GM12878 (cell line): ENCODE measurements at regions not wholly inside any gene's neighbourhood (a gene's known extent, or its start where the extent isn't known, plus 50 kb on each side); places are given as distances from the start of the nearest gene placed in this dataset.
A peak's percentile ranks its signal among the peaks of the same experiment; 100 is the strongest.

Experiments used
- ATAC-seq: fragments of 200-7000 bp; cut with Tn5 transposase; 3 replicates; pipeline ENCODE4 v1.9.1; 2020; ENCODE audit warnings: mild to moderate bottlenecking, moderate library complexity
- BruUV-seq: library from RNA; stranded (reverse); fragments of 400-500 nt; replicated peaks from 2 replicates; lab custom pipeline; 2021; lab: Mats Ljungman, UMichigan
- CTCF ChIA-PET: fragments of 300-600 bp; sonication (Branson Sonifier 250); formaldehyde crosslinking; extraction: SDS; loops from one replicate; lab custom pipeline; 2021; ENCODE audit warnings: inconsistent platforms; lab: Yijun Ruan, JAX
- POLR2A ChIA-PET: fragments of 350-600 bp; formaldehyde crosslinking; extraction: SDS; loops from one replicate; lab custom pipeline; 2021; ENCODE audit warnings: inconsistent platforms; lab: Charles Lee
- RAD21 ChIA-PET: fragments of 300-600 bp; sonication (Branson Sonifier 250); formaldehyde crosslinking; loops from one replicate; lab custom pipeline; 2023; ENCODE audit warnings: antibody characterized with exemption; ENCODE audit not compliant: unreplicated experiment; lab: Charles Lee
- SMC1A ChIA-PET: fragments of 300-600 bp; sonication (Branson Sonifier 250); formaldehyde crosslinking; loops from one replicate; lab custom pipeline; 2023; ENCODE audit not compliant: unreplicated experiment, uncharacterized antibody; lab: Charles Lee
- DNase-seq: peaks from one replicate; pipeline ENCODE4 v3.0.0-alpha.2; 2011; ENCODE audit warnings: low read depth, low spot score
- FAIRE-seq: peaks from 3 replicates; lab custom pipeline; 2011; peaks lifted over from hg19 to GRCh38; lab: Jason Lieb, UNC
- H2AFZ ChIP-seq: 2 replicates; pipeline ENCODE4 v1.6.0; 2011; ENCODE audit warnings: low read depth, low read length, control low read depth; ENCODE audit not compliant: control insufficient read depth
- H3K27ac ChIP-seq: 2 replicates; pipeline ENCODE4 v1.5.1; 2011; ENCODE audit warnings: control low read depth; ENCODE audit not compliant: control insufficient read depth, insufficient read depth
- H3K27me3 ChIP-seq, 2 experiments: replicated peaks in 1 of 2; 2 replicates each; pipeline versions ENCODE4 v1.6.0 to v1.6.1; 2011; ENCODE audit warnings: low read length in 1 of 2; ENCODE audit not compliant: control insufficient read depth in 2 of 2, insufficient read depth in 2 of 2
- H3K36me3 ChIP-seq, 2 experiments: 2 replicates each; pipeline ENCODE4 v1.5.1; 2011; ENCODE audit warnings: low read length in 1 of 2; ENCODE audit not compliant: control insufficient read depth in 2 of 2, insufficient read depth in 2 of 2
- H3K4me1 ChIP-seq: 2 replicates; pipeline ENCODE4 v1.6.1; 2011; ENCODE audit warnings: mild to moderate bottlenecking, low read length, moderate library complexity, mixed read lengths; ENCODE audit not compliant: control insufficient read depth, insufficient read depth
- H3K4me2 ChIP-seq: 2 replicates; pipeline ENCODE4 v1.6.0; 2011; ENCODE audit warnings: control low read depth; ENCODE audit not compliant: control insufficient read depth, insufficient read depth
- H3K4me3 ChIP-seq: fragments of 200-600 bp; sonication (generic); 2 replicates; pipeline ENCODE4 v1.5.1; 2016
- H3K79me2 ChIP-seq: 2 replicates; pipeline ENCODE4 v1.6.0; 2011; ENCODE audit warnings: low read length; ENCODE audit not compliant: control insufficient read depth, insufficient read depth
- H3K9ac ChIP-seq: 2 replicates; pipeline ENCODE4 v1.8.0; 2011; ENCODE audit warnings: low read length, control low read depth, mixed read lengths; ENCODE audit not compliant: control insufficient read depth, insufficient read depth
- H3K9me3 ChIP-seq: replicated peaks from 3 replicates; pipeline ENCODE4 v1.5.1; 2011; ENCODE audit warnings: mild to moderate bottlenecking, low read length; ENCODE audit not compliant: control insufficient read depth, insufficient read depth
- H4K20me1 ChIP-seq: 2 replicates; pipeline ENCODE4 v1.6.0; 2011; ENCODE audit not compliant: control insufficient read depth, insufficient read depth
- ATF2 ChIP-seq: IDR thresholded peaks from 2 replicates; pipeline ENCODE4 v1.6.1; 2012; ENCODE audit warnings: low read length, inconsistent platforms
- CEBPB ChIP-seq, 2 experiments: fragments of 150-350 bp in 1 of 2; IDR thresholded peaks; 2 replicates each; pipeline ENCODE4 v1.6.1; 2012 to 2014; ENCODE audit warnings: low read depth in 2 of 2, low read length in 2 of 2, borderline replicate concordance in 1 of 2, inconsistent platforms in 1 of 2
- CUX1 ChIP-seq: IDR thresholded peaks from 2 replicates; pipeline ENCODE4 v1.6.1; 2012; ENCODE audit warnings: improper control_type of control experiment, low read depth, low read length; ENCODE audit not compliant: insufficient replicate concordance
- EGR1 ChIP-seq, 2 experiments: IDR thresholded peaks; 1 replicate in 1 of 2; 2 replicates in 1 of 2; pipeline ENCODE4 v1.6.1; 2011 to 2012; ENCODE audit warnings: low read depth in 2 of 2, low read length in 2 of 2, borderline replicate concordance in 1 of 2, mild to moderate bottlenecking in 1 of 2, moderate library complexity in 1 of 2
- FOXK2 ChIP-seq: fragments of 450-650 bp; IDR thresholded peaks from 2 replicates; pipeline ENCODE4 v1.6.1; 2017; ENCODE audit warnings: mild to moderate bottlenecking, moderate library complexity
- HDGF ChIP-seq: fragments of 450-650 bp; IDR thresholded peaks from 2 replicates; pipeline ENCODE4 v1.6.1; 2016; ENCODE audit warnings: antibody characterized with exemption
- KAT2A ChIP-seq: conservative IDR thresholded peaks from 2 replicates; pipeline ENCODE4 v1.6.1; 2011; ENCODE audit warnings: low read depth, low read length; ENCODE audit not compliant: control insufficient read depth
- MTA3 ChIP-seq: IDR thresholded peaks from 2 replicates; pipeline ENCODE4 v1.6.1; 2012; ENCODE audit warnings: low read length, inconsistent platforms, borderline replicate concordance
- MYC ChIP-seq: IDR thresholded peaks from 2 replicates; pipeline ENCODE4 v1.6.1; 2011; ENCODE audit warnings: mild to moderate bottlenecking, low read length, moderate library complexity, inconsistent platforms; ENCODE audit not compliant: insufficient read depth, insufficient replicate concordance, insufficient read length, severe bottlenecking
- NR2C1 ChIP-seq: fragments of 450-650 bp; IDR thresholded peaks from 2 replicates; pipeline ENCODE4 v1.6.1; 2017; ENCODE audit warnings: antibody characterized with exemption, mild to moderate bottlenecking, moderate library complexity
- SIX5 ChIP-seq: IDR thresholded peaks from 2 replicates; pipeline ENCODE4 v1.6.1; 2011; ENCODE audit warnings: mild to moderate bottlenecking, low read depth, low read length, moderate library complexity; ENCODE audit not compliant: severe bottlenecking
- WRNIP1 ChIP-seq: IDR thresholded peaks from 2 replicates; pipeline ENCODE4 v1.6.1; 2011; ENCODE audit warnings: low read depth, low read length, improper control_type of control experiment, borderline replicate concordance
- WGBS: methylation state at CpG from one replicate; pipeline ENCODE4 v1.1.6; 2016; ENCODE audit warnings: low lambda C conversion rate; ENCODE audit not compliant: insufficient replicate concordance, insufficient coverage; ENCODE audit errors: missing lambda C conversion rate; 5-methylcytosine and 5-hydroxymethylcytosine counted together
- in situ Hi-C: fragments of 300-500 bp; cut with MboI; formaldehyde crosslinking; loops from 9 replicates; pipeline ENCODE4 v1.14.3; 2018; ENCODE audit warnings: mixed read lengths
- intact Hi-C: fragments of 100-400 bp; cut with micrococcal nuclease; formaldehyde crosslinking; loops from one replicate; pipeline ENCODE4 v1.14.2; 2022; ENCODE audit not compliant: unreplicated experiment

GRCh38 chr3:144636833-144637232 lies 665.2 kb downstream of the DIPK2A start:
- SMC1A ChIA-PET = no interaction called here
- no peak overlapping the region for H3K4me3 ChIP-seq
- H2AFZ ChIP-seq = no peak overlapping the region
- H3K9ac ChIP-seq = no peak overlapping the region
- H3K4me1 ChIP-seq = no peaks in the 10 kb centered on the region
- no peak overlapping the region for H3K27ac ChIP-seq
- intact Hi-C loops (no loop called here), in situ Hi-C loops (no loop called here)
- H3K9me3 ChIP-seq = no peaks in the 10 kb centered on the region
- WGBS = 23% methylated on average over 2 of the region's 2 CpGs
- no peaks in the 10 kb centered on the region for H3K27me3 ChIP-seq
- ATAC-seq (peak; percentile 32; the same call in 1 of the 3 replicates), DNase-seq (no peak), FAIRE-seq (no peak)
- peak; percentile 13 for TF ChIP-seq SIX5
- TF ChIP-seq EGR1 (IDR thresholded peaks at IDR 0.05; ENCODE audit: borderline replicate concordance in 1 of 2, low read depth in 2 of 2, low read length in 2 of 2) = no peak
- H3K79me2 ChIP-seq = no peaks in the 10 kb centered on the region
- H3K36me3 ChIP-seq = no peaks in the 10 kb centered on the region
- no peak overlapping the region for H3K4me2 ChIP-seq
- CTCF ChIA-PET = interaction anchor here (0.6 kb wide), 1 partner anchor 504 kb away, joined by 3 read pairs; no protein-coding TSS in a partner anchor
- RAD21 ChIA-PET = no interaction called here
- no TSS peak for BruUV-seq
- no peaks in the 10 kb centered on the region for H4K20me1 ChIP-seq
- POLR2A ChIA-PET = no interaction called here

GRCh38 chr3:144638009-144638408 lies 666.4 kb downstream of the DIPK2A start:
- no peak for TF ChIP-seq MTA3
- TF ChIP-seq HDGF = no peak
- no peak for TF ChIP-seq NR2C1
- no peak for TF ChIP-seq ATF2
- no peak for TF ChIP-seq CUX1
- TF ChIP-seq WRNIP1 = no peak
- TF ChIP-seq MYC = no peak
- no peak for TF ChIP-seq FOXK2
- TF ChIP-seq CEBPB (IDR thresholded peaks at IDR 0.05; ENCODE audit: borderline replicate concordance in 1 of 2, low read depth in 2 of 2, low read length in 2 of 2) = no peak
- TF ChIP-seq KAT2A = no peak
- Histone ChIP-seq H3K9me3 (no peaks in the 10 kb centered on the region), H3K27me3 (no peaks in the 10 kb centered on the region), H3K4me2 (no peak overlapping the region), H2AFZ (no peak overlapping the region), H4K20me1 (no peaks in the 10 kb centered on the region), H3K27ac (no peak overlapping the region), H3K36me3 (no peaks in the 10 kb centered on the region), H3K4me1 (no peaks in the 10 kb centered on the region), H3K79me2 (no peaks in the 10 kb centered on the region), H3K9ac (no peak overlapping the region), H3K4me3 (no peak overlapping the region)
- in situ Hi-C loops = no loop called here
- intact Hi-C loops = no loop called here
- RAD21 ChIA-PET = no interaction called here
- no peak for DNase-seq
- POLR2A ChIA-PET = no interaction called here
- BruUV-seq = no TSS peak
- no peak for FAIRE-seq
- no peak for ATAC-seq
- SMC1A ChIA-PET = interaction anchor here (1.2 kb wide), 1 partner anchor 40 kb away, joined by 3 read pairs; no protein-coding TSS in a partner anchor
- CTCF ChIA-PET = no interaction called here
